Heart left ventricle (tissue), 16 donors: ENCODE measurements at regions not wholly inside any gene's neighbourhood (a gene's known extent, or its start where the extent isn't known, plus 50 kb on each side); places are given as distances from the start of the nearest gene placed in this dataset.

ENCODE experiments used
- ATAC-seq, 4 donors: fragments of 200-7000 bp; cut with Tn5 transposase; one replicate each; pipeline ENCODE4 v1.9.1; 2020 to 2022; ENCODE audit warnings: moderate library complexity in 4 of 4, mild to moderate bottlenecking in 3 of 4, moderate number of reproducible peaks in 1 of 4
- DNase-seq, 5 donors: peaks; one replicate each; pipeline ENCODE4 v3.0.0-alpha.2; 2020
- H3K27ac ChIP-seq, 12 donors: fragments of 200-600 bp; sonication (generic) in 4 of 12; one replicate each; pipeline versions ENCODE4 v1.5.0 to v1.8.0; 2016 to 2022; ENCODE audit warnings: mild to moderate bottlenecking in 2 of 12
- H3K27me3 ChIP-seq, 9 donors: fragments of 200-600 bp; sonication (generic) in 2 of 9; one replicate each; pipeline versions ENCODE4 v1.5.1 to v1.8.0; 2016 to 2022; ENCODE audit warnings: mild to moderate bottlenecking in 3 of 9
- H3K36me3 ChIP-seq, 9 donors: fragments of 200-600 bp; sonication (generic) in 2 of 9; one replicate each; pipeline versions ENCODE4 v1.5.0 to v1.8.0; 2018 to 2022; ENCODE audit warnings: mild to moderate bottlenecking in 2 of 9
- H3K4me1 ChIP-seq, 12 donors: fragments of 200-600 bp; sonication (generic) in 4 of 12; one replicate each; pipeline versions ENCODE4 v1.5.0 to v1.8.0; 2016 to 2022; ENCODE audit warnings: mild to moderate bottlenecking in 3 of 12
- H3K4me3 ChIP-seq, 12 donors: fragments of 200-600 bp; sonication (generic) in 4 of 12; one replicate each; pipeline versions ENCODE4 v1.5.0 to v1.8.0; 2017 to 2022; ENCODE audit warnings: mild to moderate bottlenecking in 9 of 12, moderate library complexity in 4 of 12
- H3K9me3 ChIP-seq, 12 donors: fragments of 200-600 bp; sonication (generic) in 4 of 12; one replicate each; pipeline versions ENCODE4 v1.5.0 to v1.8.0; 2016 to 2022; ENCODE audit warnings: mild to moderate bottlenecking in 1 of 12
- POLR2A ChIP-seq, 2 donors: fragments of 450-650 bp; IDR thresholded peaks; one replicate each; pipeline ENCODE4 v1.6.1; 2017; ENCODE audit warnings: antibody characterized with exemption in 2 of 2, mild to moderate bottlenecking in 2 of 2, moderate library complexity in 2 of 2
- WGBS, 4 donors: extraction: QIAGEN DNeasy Blood & Tissue Kit in 2 of 4; methylation state at CpG; one replicate each; pipeline versions ENCODE4 v1.1.5 to v1.1.7; 2013 to 2018; 5-methylcytosine and 5-hydroxymethylcytosine counted together
- intact Hi-C, 10 donors: fragments of 100-400 bp; cut with DNase I; formaldehyde crosslinking; loops; one replicate each; pipeline versions ENCODE4 v1.11.1 to v1.14.2; 2022
- TF ChIP-seq, protein P1 (sequence below), 12 donors: fragments of 200-600 bp; sonication (generic) in 4 of 12; IDR thresholded peaks; one replicate each; pipeline versions ENCODE4 v1.5.0 to v1.8.0; 2018 to 2022; ENCODE audit warnings: antibody characterized with exemption in 12 of 12, mild to moderate bottlenecking in 5 of 12
- donor health status: ischemic (EF 13 %, LVEDD 7.1; RV severe dilation, severe dysfunction).
- donor health status: healthy with polysubstance abuse.
- donor health status: DM: no; HTN: yes; CAD: no.
- donor health status: DM: no; HTN: no; CAD: no.
- donor health status: ischemic (EF 25% LVEDD 6.9; RV normal size, moderate dysfunction).
- donor health status: ischemic (EF 25% LVEDD 5.7; RV mildly dilated, moderate dysfunction).
- donor health status: healthy.
- donor health status: DM: yes; HTN: yes; CAD: no.
- donor health status: ischemic (EF 35%, LVEDD 5.7; RV mildly dilated, moderate dysfunction).
- donor health status: nonischemic (EF 11% LVEDD 7.7; RV severe dilation, severe dysfunction).
- donor health status: DM: yes; HTN: yes; CAD: no.
- donor health status: PGD.
- donor health status: ischemic (EF 29% LVEDD 5.4; RV normal size, mild dysfunction).
- donor health status: nonischemic (EF 23%, LVEDD 6.1; RV moderate dilation, normal function).

DNA sequence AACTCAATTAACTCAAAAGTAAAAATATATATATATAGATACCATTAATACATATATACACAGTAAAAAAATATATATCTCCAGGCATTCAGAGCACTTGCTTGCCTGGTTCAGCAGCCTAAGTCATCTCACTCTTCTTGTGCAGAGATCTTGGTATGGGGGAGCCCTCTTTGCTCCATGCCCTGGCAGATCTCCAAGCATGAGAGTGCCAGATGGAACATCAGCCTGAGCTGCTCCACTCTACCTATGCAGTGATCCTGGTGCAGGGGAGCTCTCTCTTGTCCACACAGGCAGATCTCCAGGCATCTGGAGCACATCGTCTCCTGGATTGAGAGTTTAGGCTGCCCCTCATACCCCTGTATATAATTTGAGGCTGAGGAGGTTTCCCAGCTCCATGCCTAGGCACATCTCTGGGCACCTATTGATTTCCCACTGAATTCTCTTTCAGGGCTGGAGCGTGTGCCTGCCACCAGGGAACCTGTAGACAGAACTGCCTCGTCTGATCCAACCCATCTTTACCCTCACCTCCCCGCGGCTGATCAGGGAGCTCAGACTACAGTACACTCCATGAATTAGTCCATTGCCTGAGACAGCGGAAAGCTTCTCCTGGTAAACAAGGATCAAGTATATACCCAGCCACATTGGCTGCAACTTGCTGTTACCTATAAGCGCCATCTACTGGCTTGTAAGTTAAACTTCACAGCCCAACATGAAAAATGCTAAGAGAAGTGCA lies 342.4 kb upstream of the GRIA1 start:
- WGBS, 4 donors = 26 to 30% (median 28%) methylated on average over 6 to 7 of the region's 7 CpGs
- no peak overlapping the region for H3K27ac ChIP-seq
- peaks cover 0 to 27% (median 14%) of the 10 kb centered on the region in 12 donors for H3K9me3 ChIP-seq
- ATAC-seq (peak in 3 of 4 donors; percentile 65 to 77 (median 76)), DNase-seq (peak in 4 of 5 donors; percentile 8 to 51 (median 24))
- H3K4me3 ChIP-seq = no peak overlapping the region
- no peaks in the 10 kb centered on the region for H3K4me1 ChIP-seq
- no peaks in the 10 kb centered on the region for H3K36me3 ChIP-seq
- H3K27me3 ChIP-seq = peaks cover 0 to 5% (median 0%) of the 10 kb centered on the region in 9 donors
- intact Hi-C loops = loop anchor here in 9 of 10 donors (1.0 to 10.0 kb wide), 6 partner anchors 586 to 817 kb away; no protein-coding TSS in a partner anchor
- TF ChIP-seq, protein P1, sequence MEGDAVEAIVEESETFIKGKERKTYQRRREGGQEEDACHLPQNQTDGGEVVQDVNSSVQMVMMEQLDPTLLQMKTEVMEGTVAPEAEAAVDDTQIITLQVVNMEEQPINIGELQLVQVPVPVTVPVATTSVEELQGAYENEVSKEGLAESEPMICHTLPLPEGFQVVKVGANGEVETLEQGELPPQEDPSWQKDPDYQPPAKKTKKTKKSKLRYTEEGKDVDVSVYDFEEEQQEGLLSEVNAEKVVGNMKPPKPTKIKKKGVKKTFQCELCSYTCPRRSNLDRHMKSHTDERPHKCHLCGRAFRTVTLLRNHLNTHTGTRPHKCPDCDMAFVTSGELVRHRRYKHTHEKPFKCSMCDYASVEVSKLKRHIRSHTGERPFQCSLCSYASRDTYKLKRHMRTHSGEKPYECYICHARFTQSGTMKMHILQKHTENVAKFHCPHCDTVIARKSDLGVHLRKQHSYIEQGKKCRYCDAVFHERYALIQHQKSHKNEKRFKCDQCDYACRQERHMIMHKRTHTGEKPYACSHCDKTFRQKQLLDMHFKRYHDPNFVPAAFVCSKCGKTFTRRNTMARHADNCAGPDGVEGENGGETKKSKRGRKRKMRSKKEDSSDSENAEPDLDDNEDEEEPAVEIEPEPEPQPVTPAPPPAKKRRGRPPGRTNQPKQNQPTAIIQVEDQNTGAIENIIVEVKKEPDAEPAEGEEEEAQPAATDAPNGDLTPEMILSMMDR (IDR thresholded peaks at IDR 0.05) = peak; percentile 40 to 73 (median 58)
- no peak for TF ChIP-seq POLR2A (IDR thresholded peaks at IDR 0.05)

DNA sequence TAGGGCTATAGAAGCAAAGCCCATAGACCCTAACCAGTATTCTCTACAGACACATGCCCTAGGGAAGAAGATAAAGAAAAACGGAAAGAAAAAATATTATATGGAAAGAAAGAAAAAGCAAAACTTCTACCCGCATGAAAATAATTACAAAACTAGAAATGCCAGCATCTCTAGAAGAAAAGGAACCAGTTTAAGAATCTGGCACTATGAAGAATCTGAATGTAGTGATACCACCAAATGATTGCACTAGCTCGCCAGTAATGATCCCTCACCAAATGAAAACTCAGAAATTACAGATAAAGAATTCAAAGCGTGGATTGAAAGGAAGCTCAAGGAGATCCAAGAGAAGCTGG lies 341.9 kb upstream of the GRIA1 start:
- no peak for DNase-seq
- Histone ChIP-seq H3K9me3 (peaks cover 0 to 24% (median 12%) of the 10 kb centered on the region in 12 donors), H3K4me1 (no peaks in the 10 kb centered on the region), H3K4me3 (no peak overlapping the region), H3K36me3 (no peaks in the 10 kb centered on the region), H3K27ac (no peak overlapping the region), H3K27me3 (peaks cover 0 to 5% (median 0%) of the 10 kb centered on the region in 9 donors)
- no peak for TF ChIP-seq POLR2A (IDR thresholded peaks at IDR 0.05)
- TF ChIP-seq, protein P1 (IDR thresholded peaks at IDR 0.05) = no peak
- WGBS, 4 donors = 16 to 25% (median 24%) methylated on average over 4 of the region's 4 CpGs
- intact Hi-C loops = loop anchor here in 9 of 10 donors (1.0 to 10.0 kb wide), 6 partner anchors 586 to 816 kb away; no protein-coding TSS in a partner anchor
- ATAC-seq = no peak

DNA sequence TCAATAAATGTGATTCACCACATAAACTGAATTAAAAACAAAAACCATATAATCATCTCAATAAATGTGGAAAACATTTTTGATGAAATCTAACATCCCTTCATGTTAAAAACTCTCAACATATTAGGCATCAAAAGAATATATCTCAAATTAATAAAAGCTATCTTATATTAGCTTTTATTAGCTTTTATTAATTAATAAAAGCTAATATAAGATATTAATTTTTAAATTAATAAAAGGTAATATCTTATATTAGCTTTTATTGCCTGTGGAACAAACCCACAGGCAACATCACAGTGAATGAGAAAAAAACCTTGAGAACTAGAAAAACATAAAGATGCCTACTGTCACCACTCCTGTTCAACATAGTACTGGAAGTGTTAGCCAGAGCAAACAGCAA lies 338.9 kb upstream of the GRIA1 start:
- Histone ChIP-seq H3K4me3 (no peak overlapping the region), H3K27me3 (peaks cover 0 to 5% (median 0%) of the 10 kb centered on the region in 9 donors), H3K9me3 (peaks cover 0 to 9% (median 0%) of the 10 kb centered on the region in 12 donors), H3K27ac (no peak overlapping the region), H3K36me3 (no peaks in the 10 kb centered on the region), H3K4me1 (no peaks in the 10 kb centered on the region)
- intact Hi-C loops = loop anchor here in 1 of 10 donors (5.0 kb wide), 1 partner anchor 594 kb away; no protein-coding TSS in a partner anchor
- ATAC-seq = no peak
- TF ChIP-seq, protein P1 (IDR thresholded peaks at IDR 0.05) = no peak
- TF ChIP-seq POLR2A (IDR thresholded peaks at IDR 0.05) = no peak
- no peak for DNase-seq

DNA sequence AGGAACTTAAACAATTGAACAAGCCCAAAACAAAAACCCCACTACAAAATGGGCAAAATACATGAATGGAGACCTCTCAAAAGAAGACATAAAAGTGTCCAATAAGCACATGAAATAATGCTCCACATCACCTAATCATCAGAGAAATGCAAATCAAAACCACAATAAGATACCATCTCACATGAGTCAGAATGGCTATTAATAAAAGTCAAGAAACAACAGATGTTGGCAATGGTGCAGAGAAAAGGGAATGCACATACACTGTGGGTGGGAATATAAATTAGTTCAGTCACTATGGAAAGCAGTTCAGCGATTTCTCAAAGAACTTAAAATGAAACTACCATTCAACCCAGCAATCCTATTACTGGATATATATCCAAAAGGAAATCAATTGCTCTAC lies 337.4 kb upstream of the GRIA1 start:
- WGBS, 4 donors = 85 to 94% (median 91%) methylated on average over 1 of the region's 1 CpG
- no peak for ATAC-seq
- H3K27me3 ChIP-seq = peaks cover 0 to 5% (median 0%) of the 10 kb centered on the region in 9 donors
- no peaks in the 10 kb centered on the region for H3K4me1 ChIP-seq
- H3K36me3 ChIP-seq = no peaks in the 10 kb centered on the region
- no peak for TF ChIP-seq POLR2A (IDR thresholded peaks at IDR 0.05)
- TF ChIP-seq, protein P1 (IDR thresholded peaks at IDR 0.05) = no peak
- DNase-seq = no peak
- H3K27ac ChIP-seq = no peak overlapping the region
- peaks cover 0 to 9% (median 0%) of the 10 kb centered on the region in 12 donors for H3K9me3 ChIP-seq
- intact Hi-C loops = loop anchor here in 1 of 10 donors (5.0 kb wide), 1 partner anchor 596 kb away; no protein-coding TSS in a partner anchor
- H3K4me3 ChIP-seq = no peak overlapping the region
